GM21367 (cell line): ENCODE measurements at regions not wholly inside any gene's neighbourhood (a gene's known extent, or its start where the extent isn't known, plus 50 kb on each side); places are given as distances from the start of the nearest gene placed in this dataset.

Source experiments
- ATAC-seq: cut with Tn5 transposase; IDR thresholded peaks from one replicate; pipeline ENCODE4 v1.9.1; 2021; ENCODE audit not compliant: unreplicated experiment

DNA sequence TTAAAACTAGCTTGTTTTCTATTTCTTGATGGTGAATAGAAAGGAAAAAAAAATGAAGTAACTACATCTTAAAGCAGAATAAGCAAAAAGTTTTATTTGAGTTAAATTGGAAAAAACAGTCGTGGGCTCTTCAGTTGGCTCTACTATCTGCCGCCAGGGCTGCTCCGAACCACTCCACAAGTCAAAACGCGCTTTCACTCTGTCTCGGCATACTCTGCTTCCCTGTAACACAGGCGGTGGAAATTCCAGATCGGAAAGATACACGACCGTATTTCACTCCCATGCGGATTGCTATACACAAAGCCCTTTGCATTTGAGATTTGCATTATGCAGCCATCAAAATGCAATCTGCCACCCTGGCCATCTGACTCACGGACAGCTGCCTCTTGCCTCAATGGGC, 505.6 kb downstream of the IRX1 start:
- no peak for ATAC-seq

DNA sequence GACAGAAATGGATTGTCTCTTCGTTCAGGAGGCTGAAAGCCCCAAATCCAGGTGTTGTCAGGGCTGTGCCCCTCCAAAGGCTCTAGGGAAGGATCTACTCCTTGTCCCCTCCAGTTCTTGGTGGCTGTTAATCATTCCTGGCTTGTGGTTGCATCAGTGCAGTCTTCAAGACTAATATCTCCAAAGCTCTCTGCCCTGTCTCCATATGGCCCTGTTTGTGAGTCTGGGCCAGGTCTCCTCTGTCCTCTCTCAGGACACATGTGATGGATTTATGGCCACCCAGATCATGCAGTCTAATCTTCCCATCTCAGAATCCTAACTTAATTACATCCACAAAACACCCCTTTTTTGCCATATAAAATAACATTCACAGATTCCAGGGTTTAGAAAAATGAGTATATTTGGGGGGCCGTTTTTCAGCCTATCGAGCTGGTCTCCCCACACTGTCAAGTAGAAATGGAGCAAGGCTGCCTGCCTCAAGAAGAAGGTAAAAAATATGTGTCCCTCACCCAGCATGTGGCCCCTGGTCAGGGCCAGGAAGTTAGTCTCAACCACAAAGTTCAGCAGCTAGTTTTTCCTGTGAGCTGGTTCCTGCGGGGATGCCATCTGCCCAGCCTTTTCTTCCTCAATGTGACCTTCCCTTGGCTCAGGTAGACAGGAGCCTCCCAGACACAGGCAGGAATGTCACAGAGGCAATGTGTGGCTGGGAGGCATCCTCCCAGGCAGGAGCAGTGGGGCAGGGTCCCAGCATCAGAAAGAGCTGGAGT, 509.4 kb downstream of the IRX1 start:
- no peak for ATAC-seq

DNA sequence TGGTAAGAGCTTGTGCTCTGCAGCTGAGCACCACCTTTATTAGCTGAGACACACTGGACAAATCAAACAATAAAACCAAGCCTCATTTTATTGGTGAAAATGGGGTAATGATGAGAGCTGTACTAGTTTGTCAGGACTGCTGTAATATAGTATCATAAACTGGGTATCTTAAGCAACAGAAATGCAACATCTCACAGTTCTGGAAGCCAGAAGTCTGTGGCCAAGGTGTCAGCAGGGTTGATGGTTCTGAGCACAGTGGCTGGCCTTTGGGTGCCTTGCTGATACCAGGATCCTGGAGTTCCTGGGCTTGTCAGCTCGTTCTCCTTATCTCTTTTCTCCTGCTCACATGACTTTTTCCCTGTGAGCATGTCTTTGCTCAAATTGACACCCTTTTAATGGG, 513.1 kb downstream of the IRX1 start:
- no peak for ATAC-seq

DNA sequence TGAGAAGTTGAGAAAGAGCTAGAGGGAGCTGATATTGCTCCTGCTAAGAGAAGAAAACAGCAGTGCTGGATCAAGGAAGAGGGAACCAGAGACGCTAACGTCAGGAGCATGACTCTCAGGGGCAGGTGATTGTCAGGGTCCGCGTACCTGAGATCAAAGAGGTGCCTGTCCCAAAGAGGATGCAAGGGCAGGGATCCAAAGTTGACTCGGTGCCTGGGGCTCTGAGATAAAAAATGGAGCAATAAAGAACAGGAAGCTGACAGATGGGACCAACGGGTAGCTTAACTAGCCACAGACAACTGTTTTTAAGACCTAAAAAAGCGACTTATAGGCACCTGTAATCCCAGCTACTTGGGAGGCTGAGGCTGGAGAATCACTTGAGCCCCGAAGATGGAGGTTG, 517.8 kb downstream of the IRX1 start:
- ATAC-seq = no peak

DNA sequence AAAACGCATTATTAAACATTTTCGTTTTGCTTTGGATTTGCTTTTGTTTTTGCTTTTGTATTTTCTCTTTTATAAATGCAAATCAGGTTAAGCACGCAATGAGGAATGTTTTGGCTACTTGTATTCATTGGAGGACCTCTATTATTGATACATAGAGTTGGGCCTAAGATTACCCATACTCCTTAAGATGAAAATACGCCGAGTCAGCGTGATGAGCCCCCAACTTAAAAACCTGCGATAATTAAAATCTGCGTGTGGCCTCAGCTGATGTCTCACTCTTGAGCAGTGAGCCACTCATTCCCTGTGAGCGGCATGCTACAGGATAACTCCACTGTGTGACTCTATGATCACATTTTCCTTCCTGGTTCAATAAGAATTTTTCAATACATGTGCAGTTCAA, 518.3 kb downstream of the IRX1 start:
- no peak for ATAC-seq

DNA sequence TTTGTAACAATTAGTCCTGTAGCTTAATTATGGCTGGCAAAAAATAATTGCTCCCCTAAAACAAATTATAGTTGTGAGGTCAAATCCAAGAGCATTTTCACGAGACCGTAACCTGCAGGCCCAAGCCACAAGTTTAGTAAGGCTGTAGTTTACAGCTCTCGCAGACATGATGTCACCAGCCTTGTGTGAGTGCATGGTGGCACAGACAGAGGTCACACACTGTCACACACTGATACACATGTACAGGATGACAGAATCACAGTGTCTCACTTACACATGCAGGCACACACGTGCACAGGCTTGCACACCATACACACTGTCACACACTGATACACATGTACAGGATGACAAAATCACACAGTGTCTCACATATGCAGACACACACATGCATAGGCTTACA, 518.8 kb downstream of the IRX1 start:
- ATAC-seq = no peak

DNA sequence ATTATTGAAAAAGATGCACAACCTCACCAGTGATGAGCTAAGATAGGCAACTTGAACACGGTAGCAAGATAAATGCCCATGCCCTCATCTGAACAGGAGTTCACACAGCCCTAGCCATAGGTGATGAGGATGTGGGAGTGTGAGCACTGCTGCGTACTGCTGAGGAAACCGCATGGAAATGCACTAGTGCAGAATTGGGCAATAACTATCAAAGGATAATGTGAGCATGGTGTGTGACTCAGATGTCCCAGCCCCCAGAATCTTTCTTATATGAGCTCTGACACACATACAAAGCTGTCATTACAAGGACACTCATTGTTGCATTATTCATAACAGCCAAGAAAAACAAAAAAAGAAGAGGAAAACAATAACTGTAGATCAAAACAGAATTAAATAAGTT, 521.2 kb downstream of the IRX1 start:
- no peak for ATAC-seq

DNA sequence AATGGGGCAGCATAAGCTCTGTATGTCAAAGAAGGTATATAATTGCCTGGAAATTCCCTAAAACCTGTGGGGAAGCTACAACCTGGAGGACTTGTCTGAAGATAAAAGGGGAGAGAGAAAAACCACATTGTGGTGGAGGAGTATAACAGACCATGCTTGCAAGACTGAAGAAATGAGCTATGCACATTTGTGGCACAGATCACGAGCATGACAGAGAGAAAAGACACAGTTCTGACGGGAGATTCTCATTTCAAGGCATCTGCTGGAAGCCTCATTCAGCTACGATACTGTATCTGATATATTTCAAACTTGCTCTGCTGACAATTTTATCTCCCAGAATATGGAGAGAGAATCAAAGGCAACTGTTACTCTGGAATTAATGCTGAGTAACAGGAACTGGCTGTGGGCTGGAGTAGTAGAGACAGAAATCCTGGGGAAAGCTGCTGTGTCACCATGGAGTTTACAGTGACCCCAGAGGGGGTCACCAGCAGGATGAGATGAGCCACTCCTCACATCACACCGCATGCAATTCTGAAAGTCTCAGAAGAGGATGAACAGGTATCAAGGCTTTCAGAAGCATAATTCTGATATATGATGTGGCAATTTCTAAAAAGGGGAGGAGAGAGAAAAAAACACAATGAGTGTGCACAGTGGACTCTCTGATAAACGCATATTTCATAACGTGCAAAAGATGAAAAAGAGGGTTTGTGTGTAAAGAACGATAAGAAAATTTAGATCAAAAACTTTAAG, 528.8 kb downstream of the IRX1 start:
- ATAC-seq = no peak

DNA sequence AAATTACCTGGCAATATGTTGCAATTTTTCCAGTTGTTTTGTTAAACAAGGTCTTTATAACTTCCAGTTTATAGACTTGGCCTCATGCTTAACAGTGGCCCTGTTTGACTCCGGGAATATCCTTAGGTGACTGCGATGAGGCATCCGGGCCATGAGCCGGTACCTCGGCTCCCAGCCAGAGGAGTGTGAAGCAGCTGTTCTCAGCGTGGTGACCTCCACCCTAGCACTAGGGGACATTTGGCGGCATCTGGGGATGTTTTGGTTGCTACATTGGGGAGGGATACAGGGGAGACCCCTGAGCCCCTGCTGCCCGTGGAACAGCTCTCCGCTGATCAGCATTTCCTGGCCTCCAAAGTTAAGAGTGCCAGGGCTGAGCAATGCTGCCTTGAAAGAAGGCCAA, 533.4 kb downstream of the IRX1 start:
- ATAC-seq = no peak

DNA sequence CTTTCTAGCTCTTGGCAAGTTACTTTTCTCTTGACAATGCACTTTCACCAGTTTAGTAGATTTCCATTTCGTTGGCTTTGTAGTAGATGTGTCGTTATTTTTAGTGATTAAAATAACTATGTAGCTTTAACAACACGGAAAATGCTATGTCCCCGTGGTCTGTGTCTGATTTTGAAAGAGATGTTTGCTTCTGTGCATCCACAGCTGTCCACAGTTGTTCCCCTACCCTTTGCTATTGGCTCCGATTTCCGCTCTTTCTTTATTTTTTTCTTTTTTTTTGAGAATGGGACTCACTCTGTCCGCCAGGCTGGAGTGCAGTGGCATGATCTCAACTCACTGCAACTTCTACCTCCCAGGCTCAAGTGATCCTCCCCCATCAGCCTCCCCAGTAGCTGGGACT, 533.9 kb downstream of the IRX1 start:
- ATAC-seq = no peak

DNA sequence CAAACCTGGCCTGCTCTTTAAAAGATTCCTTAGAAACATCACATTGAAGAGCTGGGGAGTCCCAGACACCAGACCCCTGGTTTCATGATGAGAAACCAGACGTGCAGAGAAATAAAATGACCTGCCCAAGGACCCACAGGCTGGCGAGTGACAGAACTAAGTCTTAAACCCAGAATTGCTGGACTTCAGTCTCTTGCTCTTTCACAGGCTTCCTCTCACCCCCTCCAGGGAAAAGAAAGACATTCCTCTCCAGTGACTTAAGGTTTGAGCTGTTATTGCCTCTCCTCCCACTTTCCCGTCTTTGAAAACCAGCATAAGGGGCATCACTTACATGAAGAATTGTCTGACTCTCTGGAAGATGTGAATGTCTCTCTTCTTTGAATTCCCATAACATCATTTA, 535.2 kb downstream of the IRX1 start:
- ATAC-seq = no peak

DNA sequence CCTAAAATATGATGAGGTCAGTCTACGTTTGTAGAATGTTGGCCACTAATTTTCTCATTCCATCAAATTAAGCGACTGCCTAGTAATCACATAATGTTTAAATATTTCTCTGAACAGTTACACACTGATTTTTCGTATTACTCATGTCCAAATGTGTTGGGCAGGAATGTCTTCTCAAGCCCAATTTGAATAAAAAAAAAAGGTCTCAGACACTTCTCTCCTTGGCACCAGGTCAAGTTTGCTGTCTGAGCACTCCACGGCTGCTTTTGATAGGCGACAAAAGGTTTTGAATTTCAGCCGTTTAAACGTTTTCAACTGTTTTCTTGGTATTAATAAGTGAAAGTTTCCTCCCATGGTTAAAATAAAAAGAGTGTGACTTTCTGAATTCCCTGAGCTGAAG, 542.1 kb downstream of the IRX1 start:
- ATAC-seq = no peak

DNA sequence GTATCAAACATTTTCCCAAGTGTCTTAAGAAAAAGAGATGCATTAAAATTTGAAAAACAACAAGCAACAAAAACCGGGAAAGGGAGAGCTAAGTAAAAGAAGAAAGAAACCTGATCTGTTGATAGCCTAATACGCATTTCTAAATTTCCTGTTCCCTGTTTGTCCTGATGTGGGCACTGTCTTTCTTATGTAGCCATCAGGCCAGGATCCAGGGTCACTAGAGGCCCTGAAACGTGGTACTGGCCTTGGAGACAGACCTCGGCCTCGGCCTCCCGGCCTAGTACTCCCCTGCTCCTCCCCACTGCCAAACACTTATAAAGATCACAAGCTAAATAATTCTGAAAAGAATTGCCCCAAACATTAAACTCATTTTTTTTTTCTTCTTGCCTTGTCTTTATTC, 547.2 kb downstream of the IRX1 start:
- ATAC-seq = no peak

DNA sequence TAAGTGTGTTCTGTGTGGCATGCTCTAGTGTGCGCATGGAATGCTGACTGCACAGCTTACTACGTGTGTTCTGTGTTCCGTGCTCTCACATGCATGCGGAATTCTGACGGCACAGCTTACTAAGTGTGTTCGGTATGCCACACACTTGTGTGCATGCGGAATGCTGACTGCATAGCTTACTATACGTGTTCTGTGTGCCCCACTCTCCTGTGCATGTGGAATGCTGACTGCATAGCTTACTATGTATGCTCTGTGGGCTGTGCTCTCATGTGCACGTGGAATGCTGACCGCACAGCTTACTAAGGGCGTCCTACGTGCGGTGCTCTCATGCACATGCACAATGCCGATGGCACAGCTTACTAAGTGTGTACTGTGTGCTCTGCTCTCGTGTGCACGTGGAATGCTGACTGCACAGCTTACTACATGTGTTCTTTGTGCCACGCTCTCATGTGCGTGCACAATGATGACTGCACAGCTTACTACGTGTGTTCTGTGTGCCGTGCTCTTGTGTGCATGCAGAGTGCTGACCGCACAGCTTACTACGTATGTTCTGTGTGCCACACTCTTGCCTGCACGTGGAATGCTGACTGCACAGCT, 548.9 kb downstream of the IRX1 start:
- no peak for ATAC-seq

DNA sequence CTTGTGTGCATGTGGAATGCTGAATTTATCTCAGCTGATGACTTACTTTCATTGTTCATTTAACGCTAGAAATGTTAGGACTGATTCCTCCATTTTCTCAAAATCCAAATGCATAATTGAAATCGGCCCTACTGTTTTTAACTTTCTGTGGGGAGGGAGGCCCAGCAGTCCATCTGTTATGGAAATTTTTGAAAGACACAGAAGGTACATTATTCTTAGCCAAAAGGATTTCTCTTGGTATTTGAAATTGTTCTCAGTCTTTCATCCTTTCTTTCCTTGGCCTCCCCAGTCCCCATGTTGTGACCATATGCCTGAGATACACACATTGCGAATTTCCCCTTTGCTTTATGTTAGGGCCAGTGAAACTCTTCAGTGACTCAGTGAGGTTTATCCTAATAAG, 549.9 kb downstream of the IRX1 start:
- no peak for ATAC-seq

DNA sequence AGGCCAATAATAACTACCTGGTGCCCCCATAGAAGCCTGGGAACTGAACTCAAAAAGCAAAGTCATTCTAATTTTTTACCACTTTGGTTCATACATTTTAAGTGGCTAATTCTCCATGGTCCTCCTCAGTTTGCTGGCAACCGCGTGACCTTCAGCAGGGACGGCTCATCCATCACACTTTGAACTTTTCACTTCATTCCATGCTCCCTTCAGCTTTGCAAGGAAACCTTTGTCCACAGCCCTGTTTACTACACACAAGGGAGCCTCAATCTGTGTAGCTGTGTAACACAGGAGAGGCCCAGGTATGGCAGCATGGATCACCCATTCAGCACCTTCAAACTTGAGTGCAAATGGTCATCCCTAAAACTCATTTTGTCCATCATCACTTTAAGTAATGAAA, 552.4 kb downstream of the IRX1 start:
- ATAC-seq = no peak

DNA sequence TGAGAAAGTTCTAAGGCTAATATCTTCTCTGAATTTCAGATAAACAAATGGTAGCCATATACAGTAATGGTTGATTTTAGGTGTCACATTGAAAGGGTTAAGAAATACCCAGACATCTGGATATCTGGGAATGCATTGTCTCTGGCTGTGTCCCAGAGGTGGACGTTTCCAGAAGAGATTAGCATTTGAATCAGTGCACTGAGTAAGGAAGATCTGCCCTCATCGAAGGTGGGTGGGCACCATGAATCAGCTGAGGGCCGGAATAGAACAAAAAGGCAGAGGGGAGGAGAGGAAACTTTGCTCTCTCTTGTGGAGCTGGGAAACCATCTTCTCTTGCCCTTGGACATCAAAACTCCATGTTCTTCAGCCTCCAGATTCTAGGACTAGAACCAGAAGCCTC, 554.4 kb downstream of the IRX1 start:
- ATAC-seq = no peak

DNA sequence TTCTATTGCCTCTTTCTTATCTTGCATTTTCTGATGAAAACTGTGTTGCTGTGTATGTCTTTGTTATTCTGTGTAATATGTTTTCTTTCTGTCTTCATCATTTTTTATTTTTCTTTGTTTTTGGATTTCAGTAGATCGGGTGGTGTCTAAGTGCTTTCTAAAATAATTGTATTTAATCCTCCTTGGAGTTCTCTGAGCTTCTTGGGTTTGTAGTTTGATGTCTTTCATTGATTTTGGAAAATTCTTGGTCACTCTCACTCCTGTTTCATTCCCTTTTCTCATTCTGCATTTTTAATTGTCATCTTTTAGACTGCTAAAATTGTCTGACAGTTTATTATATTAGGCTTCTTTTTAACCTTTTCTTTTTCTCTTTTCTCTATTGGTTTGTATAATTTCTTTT, 560.5 kb downstream of the IRX1 start:
- ATAC-seq = no peak

DNA sequence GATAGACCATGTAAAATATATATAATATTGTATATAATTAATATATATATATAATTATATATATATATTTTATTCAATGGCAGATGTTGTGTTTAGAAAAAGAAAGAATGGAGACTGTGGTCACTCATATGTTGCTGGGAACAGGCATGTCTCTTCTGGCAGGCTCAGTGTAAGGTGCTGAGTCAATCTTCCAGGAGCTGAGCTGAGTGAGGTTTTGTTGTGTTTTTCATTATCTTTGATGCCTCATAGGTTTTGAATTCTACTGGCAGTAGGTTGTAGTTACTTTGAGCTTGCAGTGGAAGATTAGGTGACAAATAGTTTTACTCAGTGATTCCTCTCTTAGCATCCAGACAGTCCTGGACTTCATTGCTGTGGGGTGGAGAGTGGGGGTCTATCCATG, 561.3 kb downstream of the IRX1 start:
- no peak for ATAC-seq

DNA sequence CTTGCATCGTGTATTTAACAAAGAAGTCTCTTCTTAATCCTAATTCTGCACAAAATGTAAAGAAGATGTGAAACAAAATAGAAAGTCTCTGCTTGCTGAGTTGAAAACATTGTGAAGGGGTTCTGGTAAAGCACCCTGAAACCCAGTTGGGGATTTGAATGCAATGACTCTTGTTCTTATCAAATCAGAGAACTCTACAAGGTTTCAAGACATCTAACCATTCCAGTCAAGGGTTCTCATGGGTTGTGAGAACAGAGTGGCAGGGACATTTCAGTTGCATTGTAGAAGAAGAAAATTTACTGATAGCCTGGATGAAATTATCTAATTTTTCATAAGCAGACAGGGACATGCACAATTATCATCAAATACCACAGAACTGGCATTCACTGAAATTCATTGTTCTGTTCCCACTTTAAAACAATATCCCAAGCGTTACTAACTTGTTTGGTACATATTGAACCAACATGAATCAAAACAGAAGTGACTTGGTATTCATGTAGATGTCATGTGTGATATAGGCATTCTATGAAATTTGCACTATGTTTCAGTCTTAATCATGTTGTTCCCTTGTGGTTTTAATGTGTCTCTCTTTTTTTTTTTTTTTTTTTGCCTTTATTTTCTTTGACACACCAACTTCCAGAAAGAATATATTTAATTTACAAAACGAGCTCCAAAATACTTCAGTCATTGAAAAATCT, 563.3 kb downstream of the IRX1 start:
- ATAC-seq = no peak

DNA sequence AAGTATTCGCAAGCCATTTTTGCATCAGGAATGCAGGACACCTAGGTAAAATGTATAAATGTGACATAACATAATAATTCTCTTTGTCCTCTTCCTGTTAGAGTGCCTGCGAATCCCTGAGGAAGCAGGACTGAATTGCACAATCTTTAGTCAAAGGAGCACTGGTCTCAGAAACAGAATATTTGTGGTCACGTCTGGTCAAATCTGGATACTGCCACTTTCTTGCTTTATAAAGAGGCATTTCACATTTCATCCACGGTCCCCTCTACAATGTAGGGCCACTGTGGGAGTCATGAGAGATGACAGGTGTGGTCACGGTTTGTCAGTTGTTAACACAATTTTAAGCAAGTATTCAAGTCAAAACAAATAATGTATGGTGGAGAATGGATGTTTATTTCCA, 564.0 kb downstream of the IRX1 start:
- no peak for ATAC-seq

DNA sequence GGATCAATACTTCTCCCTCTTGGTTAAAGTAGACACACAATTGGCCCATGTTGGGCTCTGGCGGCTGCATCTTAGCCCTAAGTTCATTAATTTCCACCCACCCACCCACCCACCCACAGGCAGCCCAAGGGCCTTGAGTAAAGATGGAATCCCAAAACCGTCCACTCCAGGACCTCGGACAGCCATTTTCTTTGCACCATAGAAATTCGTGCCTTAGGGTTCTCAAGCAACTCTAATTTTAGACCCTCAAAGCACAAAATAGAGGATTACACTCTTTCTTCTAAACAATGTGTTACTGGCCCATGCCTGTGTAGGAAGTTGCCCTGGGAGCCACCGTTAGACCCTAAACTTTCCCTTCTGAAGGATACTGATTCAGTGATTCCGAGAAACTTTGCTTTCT, 568.5 kb downstream of the IRX1 start:
- ATAC-seq = no peak
